Gastrocnemius medialis (tissue), 4 donors: ENCODE measurements at regions not wholly inside any gene's neighbourhood (a gene's known extent, or its start where the extent isn't known, plus 50 kb on each side); places are given as distances from the start of the nearest gene placed in this dataset.
A peak's percentile ranks its signal among the peaks of the same experiment; 100 is the strongest.

Source experiments
- ATAC-seq, 2 donors: fragments of 150-250 bp; one replicate each; pipeline ENCODE4 v1.9.1; 2016
- DNase-seq, 2 donors: peaks; one replicate each; pipeline ENCODE4 v3.0.0-alpha.2; 2019
- H3K27ac ChIP-seq, 4 donors: fragments of 200-600 bp; sonication (generic); 1 replicate in 1 of 4; 2 replicates in 3 of 4; pipeline ENCODE4 v1.5.1; 2016 to 2018; ENCODE audit warnings: mild to moderate bottlenecking in 2 of 4, moderate library complexity in 1 of 4
- H3K27me3 ChIP-seq, 3 donors: fragments of 200-600 bp; sonication (generic) in 2 of 3; 1 replicate in 1 of 3; 2 replicates in 2 of 3; pipeline versions ENCODE4 v1.5.1 to v1.6.0; 2016 to 2019; ENCODE audit warnings: mild to moderate bottlenecking in 1 of 3, moderate library complexity in 1 of 3
- H3K36me3 ChIP-seq, 2 donors: fragments of 200-600 bp; sonication (generic) in 1 of 2; one replicate each; pipeline ENCODE4 v1.5.1; 2017 to 2018
- H3K4me1 ChIP-seq, 2 donors: fragments of 200-600 bp; sonication (generic) in 1 of 2; one replicate each; pipeline ENCODE4 v1.5.1; 2016 to 2017; ENCODE audit warnings: mild to moderate bottlenecking in 2 of 2
- H3K4me3 ChIP-seq, 4 donors: fragments of 200-600 bp; sonication (generic) in 3 of 4; 1 replicate in 1 of 4; 2 replicates in 3 of 4; pipeline ENCODE4 v1.5.1; 2016 to 2019; ENCODE audit warnings: mild to moderate bottlenecking in 2 of 4
- H3K9me3 ChIP-seq, 3 donors: fragments of 200-600 bp; sonication (generic) in 2 of 3; 1 replicate in 1 of 3; 2 replicates in 2 of 3; pipeline ENCODE4 v1.5.1; 2016 to 2019
- POLR2A ChIP-seq, 2 donors: fragments of 450-650 bp; IDR thresholded peaks; one replicate each; pipeline ENCODE4 v1.6.1; 2017; ENCODE audit warnings: antibody characterized with exemption in 2 of 2, mild to moderate bottlenecking in 2 of 2, moderate library complexity in 2 of 2
- in situ Hi-C, 4 donors: fragments of 200-750 bp; cut with MboI; loops; one replicate each; pipeline versions ENCODE4 v1.15.0 to v1.8.0; 2017; ENCODE audit warnings: low sequenced_read_pairs in 4 of 4
- intact Hi-C: fragments of 100-400 bp; cut with DNase I; formaldehyde crosslinking; loops from one replicate; pipeline ENCODE4 v1.15.1; 2023; ENCODE audit warnings: low total_unique reads
- TF ChIP-seq, protein P1 (sequence below), 5 experiments: fragments of 450-650 bp in 3 of 5; fragments of 200-600 bp in 2 of 5; sonication (generic) in 2 of 5; IDR thresholded peaks in 4 of 5; conservative IDR thresholded peaks in 1 of 5; 1 replicate in 4 of 5; 2 replicates in 1 of 5; pipeline ENCODE4 v1.5.1; 2016 to 2019; ENCODE audit warnings: antibody characterized with exemption in 5 of 5, mild to moderate bottlenecking in 3 of 5, moderate library complexity in 3 of 5

GRCh38 chr9:107946364-107947141, 457.0 kb upstream of the KLF4 start:
- no peak for TF ChIP-seq POLR2A (IDR thresholded peaks at IDR 0.05)
- TF ChIP-seq, protein P1, sequence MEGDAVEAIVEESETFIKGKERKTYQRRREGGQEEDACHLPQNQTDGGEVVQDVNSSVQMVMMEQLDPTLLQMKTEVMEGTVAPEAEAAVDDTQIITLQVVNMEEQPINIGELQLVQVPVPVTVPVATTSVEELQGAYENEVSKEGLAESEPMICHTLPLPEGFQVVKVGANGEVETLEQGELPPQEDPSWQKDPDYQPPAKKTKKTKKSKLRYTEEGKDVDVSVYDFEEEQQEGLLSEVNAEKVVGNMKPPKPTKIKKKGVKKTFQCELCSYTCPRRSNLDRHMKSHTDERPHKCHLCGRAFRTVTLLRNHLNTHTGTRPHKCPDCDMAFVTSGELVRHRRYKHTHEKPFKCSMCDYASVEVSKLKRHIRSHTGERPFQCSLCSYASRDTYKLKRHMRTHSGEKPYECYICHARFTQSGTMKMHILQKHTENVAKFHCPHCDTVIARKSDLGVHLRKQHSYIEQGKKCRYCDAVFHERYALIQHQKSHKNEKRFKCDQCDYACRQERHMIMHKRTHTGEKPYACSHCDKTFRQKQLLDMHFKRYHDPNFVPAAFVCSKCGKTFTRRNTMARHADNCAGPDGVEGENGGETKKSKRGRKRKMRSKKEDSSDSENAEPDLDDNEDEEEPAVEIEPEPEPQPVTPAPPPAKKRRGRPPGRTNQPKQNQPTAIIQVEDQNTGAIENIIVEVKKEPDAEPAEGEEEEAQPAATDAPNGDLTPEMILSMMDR (IDR thresholded peaks at IDR 0.05 in 4 of 5, conservative IDR thresholded peaks at IDR 0.05 in 1 of 5): no peak
- peak; percentile 54 to 97 for ATAC-seq
- Histone ChIP-seq H3K9me3 (peaks cover 0 to 5% (median 0%) of the 10 kb centered on the region in 3 donors), H3K27me3 (no peaks in the 10 kb centered on the region), H3K4me1 (peaks cover 0 to 10% of the 10 kb centered on the region in 2 donors), H3K27ac (peak overlapping the region in 2 of 4 donors; percentile 56 to 66), H3K4me3 (no peak overlapping the region), H3K36me3 (no peaks in the 10 kb centered on the region)
- peak in 1 of 2 donors; percentile 16 for DNase-seq
- in situ Hi-C loops (no loop called here), intact Hi-C loops (no loop called here)

DNA sequence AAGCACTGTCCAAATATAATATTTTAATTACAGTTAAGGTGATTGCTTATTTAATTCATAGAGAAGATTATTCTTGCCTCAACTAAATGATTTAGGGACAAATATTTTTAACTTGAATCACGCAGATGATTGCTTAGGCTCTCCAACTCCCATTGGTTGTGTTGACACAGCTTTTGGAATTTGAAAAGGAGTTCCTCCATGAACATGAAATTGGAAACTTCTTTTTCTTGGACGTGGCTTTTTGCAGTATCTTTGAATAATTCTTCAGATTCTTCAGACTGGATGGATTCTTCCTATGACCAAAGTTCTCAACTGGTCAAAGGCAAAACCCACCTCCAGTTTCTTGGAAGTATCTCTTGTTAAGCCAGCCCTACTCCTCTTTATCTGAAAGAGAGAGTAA, 456.4 kb upstream of the KLF4 start:
- no peak for ATAC-seq
- DNase-seq: no peak
- Histone ChIP-seq H3K27ac (peak overlapping the region in 2 of 4 donors; percentile 56 to 66), H3K36me3 (no peaks in the 10 kb centered on the region), H3K4me3 (no peak overlapping the region), H3K4me1 (peaks cover 0 to 10% of the 10 kb centered on the region in 2 donors), H3K27me3 (no peaks in the 10 kb centered on the region), H3K9me3 (no peaks in the 10 kb centered on the region)
- no peak for TF ChIP-seq POLR2A (IDR thresholded peaks at IDR 0.05)
- TF ChIP-seq, protein P1 (IDR thresholded peaks at IDR 0.05 in 4 of 5, conservative IDR thresholded peaks at IDR 0.05 in 1 of 5): no peak
- intact Hi-C loops (no loop called here), in situ Hi-C loops (no loop called here)

DNA sequence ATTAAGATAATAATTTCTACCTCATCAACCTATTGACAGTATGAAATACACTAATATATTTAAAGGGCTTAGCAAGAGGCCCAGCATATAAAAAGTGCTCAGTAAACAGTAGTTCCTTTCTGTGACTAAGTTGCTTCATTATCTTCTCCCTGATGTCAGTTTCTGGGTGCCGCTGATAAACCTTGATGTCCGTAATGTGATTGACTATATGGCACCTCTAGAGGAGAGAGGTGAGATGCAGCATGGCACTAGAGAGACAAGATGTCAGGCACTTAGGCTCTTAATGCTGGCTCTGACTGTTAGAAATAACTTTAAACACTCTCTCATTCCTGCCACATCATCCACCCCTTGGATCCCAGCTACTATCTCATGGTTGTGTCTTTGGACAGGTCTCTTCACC, 455.9 kb upstream of the KLF4 start:
- DNase-seq (no peak), ATAC-seq (no peak)
- Histone ChIP-seq H3K27me3 (no peaks in the 10 kb centered on the region), H3K36me3 (no peaks in the 10 kb centered on the region), H3K27ac (no peak overlapping the region), H3K4me1 (peaks cover 0 to 10% of the 10 kb centered on the region in 2 donors), H3K9me3 (no peaks in the 10 kb centered on the region), H3K4me3 (no peak overlapping the region)
- intact Hi-C loops: no loop called here
- TF ChIP-seq, protein P1 (IDR thresholded peaks at IDR 0.05 in 4 of 5, conservative IDR thresholded peaks at IDR 0.05 in 1 of 5): no peak
- no peak for TF ChIP-seq POLR2A (IDR thresholded peaks at IDR 0.05)
- in situ Hi-C loops: no loop called here

GRCh38 chr9:107944387-107944786, 454.8 kb upstream of the KLF4 start:
- DNase-seq (no peak), ATAC-seq (no peak)
- no peak for TF ChIP-seq POLR2A (IDR thresholded peaks at IDR 0.05)
- TF ChIP-seq, protein P1 (IDR thresholded peaks at IDR 0.05 in 4 of 5, conservative IDR thresholded peaks at IDR 0.05 in 1 of 5): no peak
- Histone ChIP-seq H3K36me3 (no peaks in the 10 kb centered on the region), H3K9me3 (no peaks in the 10 kb centered on the region), H3K27ac (no peak overlapping the region), H3K27me3 (no peaks in the 10 kb centered on the region), H3K4me1 (peaks cover 0 to 10% of the 10 kb centered on the region in 2 donors), H3K4me3 (no peak overlapping the region)
- in situ Hi-C loops (no loop called here), intact Hi-C loops (no loop called here)
